ENCODE measurements at regions not wholly inside any gene's neighbourhood (a gene's known extent, or its start where the extent isn't known, plus 50 kb on each side); places are given as distances from the start of the nearest gene placed in this dataset.

DNA sequence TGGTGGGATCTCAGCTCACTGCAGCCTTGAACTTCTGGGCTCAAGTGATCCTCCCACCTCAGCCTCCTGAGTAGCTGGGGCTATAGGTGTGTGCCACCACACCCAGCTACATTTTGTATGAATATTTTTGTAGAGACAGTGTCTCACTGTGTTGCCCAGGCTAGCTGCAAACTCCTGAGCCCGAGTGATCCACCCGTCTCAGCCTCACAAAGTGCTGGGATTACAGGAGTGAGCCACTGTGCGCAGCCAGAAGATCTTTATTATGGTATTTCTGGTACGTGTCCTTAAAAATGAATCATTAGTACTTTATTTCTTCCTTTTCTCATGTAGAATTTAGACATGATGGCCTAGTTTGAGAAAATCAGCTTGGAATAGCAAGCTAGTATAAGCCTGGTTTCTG, 153.3 kb downstream of the BCHE start:
- no peaks in the 10 kb centered on the region for H3K9me3 ChIP-seq
- ATAC-seq (peak in 1 of 4 donors; percentile 21), DNase-seq (no peak)
- H3K36me3 ChIP-seq, result no peaks in the 10 kb centered on the region
- peak overlapping the region in 2 of 3 donors; percentile 6 to 17 for H3K4me3 ChIP-seq
- no peak overlapping the region for H3K27ac ChIP-seq
- H3K27me3 ChIP-seq, result no peaks in the 10 kb centered on the region
- 84% methylated on average over 4 of the region's 4 CpGs for WGBS (ENCODE audit: insufficient coverage, low coverage, low lambda C conversion rate, missing lambda C conversion rate)
- TF ChIP-seq POLR2A (IDR thresholded peaks at IDR 0.05), result no peak
- TF ChIP-seq, protein P1, sequence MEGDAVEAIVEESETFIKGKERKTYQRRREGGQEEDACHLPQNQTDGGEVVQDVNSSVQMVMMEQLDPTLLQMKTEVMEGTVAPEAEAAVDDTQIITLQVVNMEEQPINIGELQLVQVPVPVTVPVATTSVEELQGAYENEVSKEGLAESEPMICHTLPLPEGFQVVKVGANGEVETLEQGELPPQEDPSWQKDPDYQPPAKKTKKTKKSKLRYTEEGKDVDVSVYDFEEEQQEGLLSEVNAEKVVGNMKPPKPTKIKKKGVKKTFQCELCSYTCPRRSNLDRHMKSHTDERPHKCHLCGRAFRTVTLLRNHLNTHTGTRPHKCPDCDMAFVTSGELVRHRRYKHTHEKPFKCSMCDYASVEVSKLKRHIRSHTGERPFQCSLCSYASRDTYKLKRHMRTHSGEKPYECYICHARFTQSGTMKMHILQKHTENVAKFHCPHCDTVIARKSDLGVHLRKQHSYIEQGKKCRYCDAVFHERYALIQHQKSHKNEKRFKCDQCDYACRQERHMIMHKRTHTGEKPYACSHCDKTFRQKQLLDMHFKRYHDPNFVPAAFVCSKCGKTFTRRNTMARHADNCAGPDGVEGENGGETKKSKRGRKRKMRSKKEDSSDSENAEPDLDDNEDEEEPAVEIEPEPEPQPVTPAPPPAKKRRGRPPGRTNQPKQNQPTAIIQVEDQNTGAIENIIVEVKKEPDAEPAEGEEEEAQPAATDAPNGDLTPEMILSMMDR (IDR thresholded peaks at IDR 0.05), result no peak
- intact Hi-C loops (cut with DNase I), result no loop called here
- no peaks in the 10 kb centered on the region for H3K4me1 ChIP-seq

DNA sequence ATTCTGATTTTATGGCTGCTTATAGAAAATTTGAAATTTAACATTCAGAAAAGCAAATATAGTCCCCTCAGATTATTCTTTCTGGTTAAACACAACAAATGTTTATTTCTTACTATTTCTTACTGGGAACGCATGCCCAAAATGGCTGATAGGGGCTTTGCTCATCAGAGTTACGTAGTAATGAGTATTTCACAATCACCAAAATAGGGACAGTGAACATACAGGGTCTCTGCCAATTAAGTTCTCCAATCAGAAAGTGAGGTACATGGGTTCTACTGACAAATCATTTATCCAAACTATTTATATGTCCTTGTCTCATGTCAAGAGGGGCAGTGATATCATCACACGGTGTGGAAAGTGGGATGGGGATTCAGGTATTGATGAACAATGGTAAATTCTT, 154.5 kb downstream of the BCHE start:
- 82% methylated on average over 3 of the region's 3 CpGs for WGBS (ENCODE audit: insufficient coverage, low coverage, low lambda C conversion rate, missing lambda C conversion rate)
- no peak for TF ChIP-seq POLR2A (IDR thresholded peaks at IDR 0.05)
- TF ChIP-seq, protein P1 (IDR thresholded peaks at IDR 0.05), result no peak
- no peak for DNase-seq
- no peaks in the 10 kb centered on the region for H3K4me1 ChIP-seq
- no peaks in the 10 kb centered on the region for H3K27me3 ChIP-seq
- no peak for ATAC-seq
- no peaks in the 10 kb centered on the region for H3K9me3 ChIP-seq
- H3K36me3 ChIP-seq, result no peaks in the 10 kb centered on the region
- no peak overlapping the region for H3K27ac ChIP-seq
- intact Hi-C loops (cut with DNase I), result no loop called here
- no peak overlapping the region for H3K4me3 ChIP-seq

DNA sequence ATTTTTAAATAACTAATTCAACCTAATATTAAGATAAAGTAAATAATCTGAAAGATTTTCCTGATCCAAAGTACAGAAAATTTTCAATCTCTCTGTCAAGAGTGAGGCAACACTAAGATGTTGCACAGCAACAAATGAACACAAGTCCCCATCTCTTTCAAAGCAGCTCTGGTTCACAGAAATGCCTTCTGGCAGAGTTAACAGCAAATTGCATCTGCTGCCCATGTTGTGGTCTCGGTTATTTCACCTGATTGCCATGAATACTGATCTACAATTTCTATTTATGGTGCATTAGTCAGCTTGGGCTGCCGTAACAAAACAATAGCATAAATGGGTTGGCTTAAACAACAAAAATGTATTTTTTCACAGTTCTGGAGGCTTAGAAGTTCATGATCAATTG, 167.3 kb downstream of the BCHE start:
- H3K27me3 ChIP-seq, result no peaks in the 10 kb centered on the region
- H3K4me1 ChIP-seq, result no peaks in the 10 kb centered on the region
- no peaks in the 10 kb centered on the region for H3K36me3 ChIP-seq
- DNase-seq (no peak), ATAC-seq (no peak)
- H3K4me3 ChIP-seq, result no peak overlapping the region
- WGBS (ENCODE audit: insufficient coverage, low coverage, low lambda C conversion rate, missing lambda C conversion rate), result 69% methylated on average over 2 of the region's 2 CpGs
- H3K9me3 ChIP-seq, result no peaks in the 10 kb centered on the region
- H3K27ac ChIP-seq, result no peak overlapping the region
- TF ChIP-seq, protein P1 (IDR thresholded peaks at IDR 0.05), result no peak
- no peak for TF ChIP-seq POLR2A (IDR thresholded peaks at IDR 0.05)
- intact Hi-C loops (cut with DNase I), result no loop called here

DNA sequence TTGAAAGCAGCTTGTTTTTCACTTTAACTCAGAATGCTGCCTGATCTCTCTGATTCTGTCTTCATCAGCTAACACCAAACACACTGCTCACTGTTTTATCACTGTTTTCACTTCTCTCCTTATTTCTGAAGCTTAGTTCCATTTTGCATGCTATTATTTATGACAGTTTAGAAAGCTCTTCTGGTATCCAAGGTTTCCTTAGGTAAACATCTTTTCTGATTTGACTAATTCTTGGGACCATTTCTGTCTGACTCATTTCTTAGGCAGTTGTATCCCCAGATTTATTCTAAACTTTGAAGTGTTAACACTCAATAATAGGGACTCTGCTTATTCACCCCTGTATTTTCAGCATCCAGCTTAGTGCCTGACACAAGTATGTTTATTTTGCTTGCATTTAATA, 167.7 kb downstream of the BCHE start:
- no peak for ATAC-seq
- intact Hi-C loops (cut with DNase I), result no loop called here

More for the DNA sequence above, 167.7 kb downstream of the BCHE start:
- Histone ChIP-seq H3K4me3 (no peak overlapping the region), H3K27me3 (no peaks in the 10 kb centered on the region), H3K36me3 (no peaks in the 10 kb centered on the region), H3K27ac (no peak overlapping the region), H3K9me3 (no peaks in the 10 kb centered on the region), H3K4me1 (no peaks in the 10 kb centered on the region)
- DNase-seq, result no peak
- no peak for TF ChIP-seq POLR2A (IDR thresholded peaks at IDR 0.05)
- TF ChIP-seq, protein P1 (IDR thresholded peaks at IDR 0.05), result no peak

All from right lobe of liver (tissue), 6 donors.